ENCODE measurements at regions not wholly inside any gene's neighbourhood (a gene's known extent, or its start where the extent isn't known, plus 50 kb on each side); places are given as distances from the start of the nearest gene placed in this dataset.
A peak's percentile ranks its signal among the peaks of the same experiment; 100 is the strongest.

GRCh38 chr2:146642066-146642465, 1202.8 kb upstream of the ACVR2A start:
- Histone ChIP-seq H3K27me3 (ENCODE audit: control insufficient read depth in 3 of 3, insufficient read depth in 3 of 3, low read length in 3 of 3) (no peaks in the 10 kb centered on the region), H3K4me3 (ENCODE audit: low read depth in 1 of 3, low read length in 3 of 3) (no peak overlapping the region), H3K4me1 (ENCODE audit: control insufficient read depth in 3 of 3, insufficient read depth in 2 of 3, low read depth in 1 of 3, low read length in 2 of 3) (no peaks in the 10 kb centered on the region), H3K9me3 (ENCODE audit: control insufficient read depth in 2 of 2, insufficient read depth in 1 of 2, low read depth in 1 of 2, low read length in 1 of 2) (no peaks in the 10 kb centered on the region), H3K36me3 (ENCODE audit: control insufficient read depth in 3 of 3, insufficient read depth in 2 of 3, low read depth in 1 of 3, low read length in 3 of 3) (no peaks in the 10 kb centered on the region), H3K27ac (ENCODE audit: low read depth in 1 of 3, low read length in 2 of 3) (no peak overlapping the region)
- no peak for DNase-seq
- 54 to 76% (median 59%) methylated on average over 4 of the region's 4 CpGs for WGBS, 3 donors
- FAIRE-seq: no peak

- Histone ChIP-seq H3K27me3 (ENCODE audit: control insufficient read depth in 3 of 3, insufficient read depth in 3 of 3, low read length in 3 of 3) (no peaks in the 10 kb centered on the region), H3K4me3 (ENCODE audit: low read depth in 1 of 3, low read length in 3 of 3) (no peak overlapping the region), H3K36me3 (ENCODE audit: control insufficient read depth in 3 of 3, insufficient read depth in 2 of 3, low read depth in 1 of 3, low read length in 3 of 3) (no peaks in the 10 kb centered on the region), H3K4me1 (ENCODE audit: control insufficient read depth in 3 of 3, insufficient read depth in 2 of 3, low read depth in 1 of 3, low read length in 2 of 3) (no peaks in the 10 kb centered on the region), H3K27ac (ENCODE audit: low read depth in 1 of 3, low read length in 2 of 3) (no peak overlapping the region), H3K9me3 (ENCODE audit: control insufficient read depth in 2 of 2, insufficient read depth in 1 of 2, low read depth in 1 of 2, low read length in 1 of 2) (no peaks in the 10 kb centered on the region)
- WGBS, 3 donors: 26 to 62% (median 39%) methylated on average over 8 of the region's 8 CpGs
- DNase-seq (peak in 1 of 2 donors; percentile 2), FAIRE-seq (no peak)
Observed at GRCh38 chr2:146634230-146635097, 1210.4 kb upstream of the ACVR2A start.

- FAIRE-seq (no peak), DNase-seq (no peak)
- Histone ChIP-seq H3K36me3 (ENCODE audit: control insufficient read depth in 3 of 3, insufficient read depth in 2 of 3, low read depth in 1 of 3, low read length in 3 of 3) (no peaks in the 10 kb centered on the region), H3K27me3 (ENCODE audit: control insufficient read depth in 3 of 3, insufficient read depth in 3 of 3, low read length in 3 of 3) (no peaks in the 10 kb centered on the region), H3K4me3 (ENCODE audit: low read depth in 1 of 3, low read length in 3 of 3) (no peak overlapping the region), H3K27ac (ENCODE audit: low read depth in 1 of 3, low read length in 2 of 3) (no peak overlapping the region), H3K4me1 (ENCODE audit: control insufficient read depth in 3 of 3, insufficient read depth in 2 of 3, low read depth in 1 of 3, low read length in 2 of 3) (no peaks in the 10 kb centered on the region), H3K9me3 (ENCODE audit: control insufficient read depth in 2 of 2, insufficient read depth in 1 of 2, low read depth in 1 of 2, low read length in 1 of 2) (no peaks in the 10 kb centered on the region)
Observed at GRCh38 chr2:146633159-146633558, 1211.7 kb upstream of the ACVR2A start.

- Histone ChIP-seq H3K9me3 (ENCODE audit: control insufficient read depth in 2 of 2, insufficient read depth in 1 of 2, low read depth in 1 of 2, low read length in 1 of 2) (no peaks in the 10 kb centered on the region), H3K4me1 (ENCODE audit: control insufficient read depth in 3 of 3, insufficient read depth in 2 of 3, low read depth in 1 of 3, low read length in 2 of 3) (no peaks in the 10 kb centered on the region), H3K4me3 (ENCODE audit: low read depth in 1 of 3, low read length in 3 of 3) (no peak overlapping the region), H3K27me3 (ENCODE audit: control insufficient read depth in 3 of 3, insufficient read depth in 3 of 3, low read length in 3 of 3) (no peaks in the 10 kb centered on the region), H3K36me3 (ENCODE audit: control insufficient read depth in 3 of 3, insufficient read depth in 2 of 3, low read depth in 1 of 3, low read length in 3 of 3) (no peaks in the 10 kb centered on the region), H3K27ac (ENCODE audit: low read depth in 1 of 3, low read length in 2 of 3) (no peak overlapping the region)
- FAIRE-seq (no peak), DNase-seq (no peak)
- 71 to 83% (median 74%) methylated on average over 4 of the region's 4 CpGs for WGBS, 3 donors
Observed at GRCh38 chr2:146632707-146633106, 1212.1 kb upstream of the ACVR2A start.

- no peaks in the 10 kb centered on the region for H3K27me3 ChIP-seq (ENCODE audit: control insufficient read depth in 3 of 3, insufficient read depth in 3 of 3, low read length in 3 of 3)
- no peaks in the 10 kb centered on the region for H3K4me1 ChIP-seq (ENCODE audit: control insufficient read depth in 3 of 3, insufficient read depth in 2 of 3, low read depth in 1 of 3, low read length in 2 of 3)
- H3K4me3 ChIP-seq (ENCODE audit: low read depth in 1 of 3, low read length in 3 of 3): no peak overlapping the region
- H3K9me3 ChIP-seq (ENCODE audit: control insufficient read depth in 2 of 2, insufficient read depth in 1 of 2, low read depth in 1 of 2, low read length in 1 of 2): no peaks in the 10 kb centered on the region
- H3K27ac ChIP-seq (ENCODE audit: low read depth in 1 of 3, low read length in 2 of 3): no peak overlapping the region
- FAIRE-seq (no peak), DNase-seq (no peak)
- H3K36me3 ChIP-seq (ENCODE audit: control insufficient read depth in 3 of 3, insufficient read depth in 2 of 3, low read depth in 1 of 3, low read length in 3 of 3): no peaks in the 10 kb centered on the region
- WGBS, 3 donors: 61 to 77% (median 71%) methylated on average over 3 of the region's 3 CpGs
Observed at GRCh38 chr2:146624430-146625160, 1220.2 kb upstream of the ACVR2A start.

GRCh38 chr2:146623771-146624170, 1221.1 kb upstream of the ACVR2A start:
- DNase-seq (no peak), FAIRE-seq (no peak)
- no peaks in the 10 kb centered on the region for H3K27me3 ChIP-seq (ENCODE audit: control insufficient read depth in 3 of 3, insufficient read depth in 3 of 3, low read length in 3 of 3)
- H3K9me3 ChIP-seq (ENCODE audit: control insufficient read depth in 2 of 2, insufficient read depth in 1 of 2, low read depth in 1 of 2, low read length in 1 of 2): peaks cover 0 to 3% of the 10 kb centered on the region in 2 donors
- H3K4me1 ChIP-seq (ENCODE audit: control insufficient read depth in 3 of 3, insufficient read depth in 2 of 3, low read depth in 1 of 3, low read length in 2 of 3): no peaks in the 10 kb centered on the region
- H3K4me3 ChIP-seq (ENCODE audit: low read depth in 1 of 3, low read length in 3 of 3): no peak overlapping the region
- 67 to 84% (median 72%) methylated on average over 3 of the region's 3 CpGs for WGBS, 3 donors
- no peak overlapping the region for H3K27ac ChIP-seq (ENCODE audit: low read depth in 1 of 3, low read length in 2 of 3)
- H3K36me3 ChIP-seq (ENCODE audit: control insufficient read depth in 3 of 3, insufficient read depth in 2 of 3, low read depth in 1 of 3, low read length in 3 of 3): no peaks in the 10 kb centered on the region

- H3K27ac ChIP-seq (ENCODE audit: low read depth in 1 of 3, low read length in 2 of 3): no peak overlapping the region
- DNase-seq: no peak
- H3K4me3 ChIP-seq (ENCODE audit: low read depth in 1 of 3, low read length in 3 of 3): no peak overlapping the region
- H3K4me1 ChIP-seq (ENCODE audit: control insufficient read depth in 3 of 3, insufficient read depth in 2 of 3, low read depth in 1 of 3, low read length in 2 of 3): no peaks in the 10 kb centered on the region
- FAIRE-seq: no peak
- WGBS, 3 donors: 12 to 60% (median 36%) methylated on average over 1 of the region's 1 CpG
- peaks cover 0 to 3% of the 10 kb centered on the region in 2 donors for H3K9me3 ChIP-seq (ENCODE audit: control insufficient read depth in 2 of 2, insufficient read depth in 1 of 2, low read depth in 1 of 2, low read length in 1 of 2)
- H3K36me3 ChIP-seq (ENCODE audit: control insufficient read depth in 3 of 3, insufficient read depth in 2 of 3, low read depth in 1 of 3, low read length in 3 of 3): no peaks in the 10 kb centered on the region
- H3K27me3 ChIP-seq (ENCODE audit: control insufficient read depth in 3 of 3, insufficient read depth in 3 of 3, low read length in 3 of 3): no peaks in the 10 kb centered on the region
Observed at GRCh38 chr2:146621656-146622055, 1223.2 kb upstream of the ACVR2A start.

GRCh38 chr2:146615778-146616177, 1229.1 kb upstream of the ACVR2A start:
- FAIRE-seq (no peak), DNase-seq (no peak)
- Histone ChIP-seq H3K9me3 (ENCODE audit: control insufficient read depth in 2 of 2, insufficient read depth in 1 of 2, low read depth in 1 of 2, low read length in 1 of 2) (peaks cover 0 to 3% of the 10 kb centered on the region in 2 donors), H3K4me1 (ENCODE audit: control insufficient read depth in 3 of 3, insufficient read depth in 2 of 3, low read depth in 1 of 3, low read length in 2 of 3) (no peaks in the 10 kb centered on the region), H3K27me3 (ENCODE audit: control insufficient read depth in 3 of 3, insufficient read depth in 3 of 3, low read length in 3 of 3) (no peaks in the 10 kb centered on the region), H3K27ac (ENCODE audit: low read depth in 1 of 3, low read length in 2 of 3) (no peak overlapping the region), H3K4me3 (ENCODE audit: low read depth in 1 of 3, low read length in 3 of 3) (no peak overlapping the region), H3K36me3 (ENCODE audit: control insufficient read depth in 3 of 3, insufficient read depth in 2 of 3, low read depth in 1 of 3, low read length in 3 of 3) (no peaks in the 10 kb centered on the region)
- WGBS, 3 donors: 17 to 65% (median 48%) methylated on average over 1 of the region's 1 CpG
